ENCODE measurements at regions not wholly inside any gene's neighbourhood (a gene's known extent, or its start where the extent isn't known, plus 50 kb on each side); places are given as distances from the start of the nearest gene placed in this dataset.

DNA sequence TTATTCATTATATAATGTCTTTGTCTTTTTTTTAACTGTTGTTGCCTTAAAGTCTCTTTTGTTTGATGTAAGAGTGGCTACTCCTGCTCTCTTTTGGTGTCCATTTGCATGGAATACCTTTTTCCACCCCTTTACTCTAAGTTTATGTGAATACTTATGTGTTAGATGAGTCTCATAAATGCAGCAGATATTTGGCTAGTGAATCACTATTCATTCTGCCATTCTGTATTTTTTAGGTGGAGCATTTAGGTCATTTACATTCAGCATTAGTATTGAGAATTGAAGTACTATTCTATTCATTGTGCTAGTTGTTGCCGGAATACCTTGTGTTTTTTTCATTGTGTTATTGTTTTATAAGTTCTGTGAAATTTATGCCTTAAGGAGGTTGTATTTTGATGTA is 317.1 kb downstream of the ANXA1 start:
- no peak overlapping the region for H3K4me3 Mint-ChIP-seq
- no peak overlapping the region for H3K27ac Mint-ChIP-seq
- H3K27me3 Mint-ChIP-seq: no peaks in the 10 kb centered on the region
- H3K9me3 Mint-ChIP-seq (ENCODE audit: low read depth): no peaks in the 10 kb centered on the region
- H3K36me3 Mint-ChIP-seq: no peaks in the 10 kb centered on the region
- no peaks in the 10 kb centered on the region for H3K4me1 Mint-ChIP-seq (ENCODE audit: low read depth)

DNA sequence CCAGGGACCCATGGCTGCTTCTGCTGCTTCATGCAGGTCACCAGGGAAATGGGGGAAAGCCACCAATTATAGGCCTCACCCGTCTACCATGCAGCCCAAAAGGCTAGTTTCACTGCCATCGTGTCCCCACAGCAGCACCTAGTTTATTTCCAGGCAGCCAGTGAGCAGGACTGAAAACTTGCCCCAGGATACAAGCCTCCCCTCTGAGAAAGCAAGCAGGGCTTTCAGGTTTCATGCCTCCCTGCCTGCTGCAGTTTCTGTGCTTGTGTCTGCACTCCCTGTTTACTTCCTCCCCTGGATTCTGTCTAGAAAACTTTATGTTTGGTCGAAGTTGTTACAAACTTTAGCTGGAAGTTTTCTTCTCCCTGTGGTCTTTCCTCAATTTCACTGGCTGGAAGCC is 319.1 kb downstream of the ANXA1 start:
- Mint-ChIP-seq H3K4me3 (no peak overlapping the region), H3K36me3 (no peaks in the 10 kb centered on the region), H3K27me3 (no peaks in the 10 kb centered on the region), H3K9me3 (ENCODE audit: low read depth) (no peaks in the 10 kb centered on the region), H3K27ac (no peak overlapping the region), H3K4me1 (ENCODE audit: low read depth) (no peaks in the 10 kb centered on the region)

DNA sequence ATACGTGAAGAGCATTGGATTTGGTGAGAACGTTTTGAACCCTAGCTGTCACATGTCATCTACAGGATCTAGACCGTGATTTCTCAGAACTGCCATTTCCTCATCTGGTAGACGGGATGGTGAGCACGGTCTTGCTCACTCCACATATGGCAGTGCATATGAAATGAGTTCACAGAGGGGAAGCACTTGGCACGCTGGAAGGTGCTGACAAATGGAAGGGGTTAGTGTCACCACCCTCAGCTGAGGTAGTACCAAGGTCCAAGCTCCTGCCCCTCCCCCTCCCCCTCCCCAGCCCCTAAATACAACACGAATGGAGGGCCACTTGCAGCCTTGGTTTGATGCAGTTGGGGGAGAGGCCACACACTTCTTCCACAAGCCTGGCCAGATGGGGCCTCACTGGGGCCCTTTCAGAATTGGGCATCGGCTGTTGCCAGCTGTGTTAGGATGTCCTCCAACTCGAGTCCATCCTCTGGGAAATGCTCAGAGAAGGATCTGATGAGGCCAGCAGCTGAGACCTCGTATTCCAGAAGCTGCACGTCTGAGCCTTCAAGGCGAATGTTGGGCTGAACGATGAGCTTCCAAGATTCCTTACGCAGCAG is 322.4 kb downstream of the ANXA1 start:
- H3K9me3 Mint-ChIP-seq (ENCODE audit: low read depth): no peaks in the 10 kb centered on the region
- no peaks in the 10 kb centered on the region for H3K36me3 Mint-ChIP-seq
- no peak overlapping the region for H3K4me3 Mint-ChIP-seq
- H3K27ac Mint-ChIP-seq: no peak overlapping the region
- H3K27me3 Mint-ChIP-seq: no peaks in the 10 kb centered on the region
- H3K4me1 Mint-ChIP-seq (ENCODE audit: low read depth): no peaks in the 10 kb centered on the region

DNA sequence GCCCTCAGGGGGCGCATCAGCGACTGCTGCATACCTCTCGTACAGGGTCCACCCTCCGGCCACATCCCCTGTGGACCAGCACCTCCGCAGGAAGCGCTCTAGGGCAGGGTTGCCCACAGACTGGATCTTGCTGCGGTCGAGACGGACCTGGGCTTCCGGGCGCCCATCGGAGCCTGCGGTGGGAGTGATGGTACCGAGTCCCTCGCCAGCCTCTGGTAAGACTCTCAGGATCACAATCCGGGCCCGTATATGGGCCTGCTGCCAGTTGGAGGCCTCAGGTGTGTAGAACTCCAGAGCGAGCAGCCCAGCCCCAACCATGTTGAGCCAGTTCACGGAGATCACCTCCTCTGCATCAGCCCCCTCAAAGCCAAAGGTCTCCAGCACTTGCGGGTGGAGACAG is 323.0 kb downstream of the ANXA1 start:
- no peaks in the 10 kb centered on the region for H3K9me3 Mint-ChIP-seq (ENCODE audit: low read depth)
- no peaks in the 10 kb centered on the region for H3K4me1 Mint-ChIP-seq (ENCODE audit: low read depth)
- H3K27ac Mint-ChIP-seq: no peak overlapping the region
- H3K36me3 Mint-ChIP-seq: no peaks in the 10 kb centered on the region
- H3K4me3 Mint-ChIP-seq: no peak overlapping the region
- H3K27me3 Mint-ChIP-seq: no peaks in the 10 kb centered on the region

DNA sequence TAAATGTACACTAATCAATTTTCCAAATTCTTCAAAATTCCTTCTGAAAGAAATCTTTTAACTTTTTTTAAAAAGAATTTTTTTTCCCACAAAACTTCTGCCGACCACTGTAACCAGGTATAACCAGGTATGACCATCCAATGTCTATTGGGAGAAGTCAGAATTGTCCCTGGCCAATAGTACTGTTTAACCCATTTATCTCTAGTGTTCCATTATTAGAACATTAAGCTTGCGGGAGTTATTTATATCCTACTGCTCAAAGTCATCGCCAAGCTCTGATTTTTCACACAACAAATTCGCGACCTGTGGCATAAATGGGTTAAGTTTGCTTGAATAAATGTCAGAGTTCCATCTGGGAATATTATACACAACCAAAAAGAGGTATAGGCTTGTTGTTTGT is 343.2 kb downstream of the ANXA1 start:
- Mint-ChIP-seq H3K27ac (no peak overlapping the region), H3K9me3 (ENCODE audit: low read depth) (peaks cover 11% of the 10 kb centered on the region), H3K4me3 (no peak overlapping the region), H3K27me3 (peaks cover 3% of the 10 kb centered on the region), H3K4me1 (ENCODE audit: low read depth) (no peaks in the 10 kb centered on the region), H3K36me3 (no peaks in the 10 kb centered on the region)

DNA sequence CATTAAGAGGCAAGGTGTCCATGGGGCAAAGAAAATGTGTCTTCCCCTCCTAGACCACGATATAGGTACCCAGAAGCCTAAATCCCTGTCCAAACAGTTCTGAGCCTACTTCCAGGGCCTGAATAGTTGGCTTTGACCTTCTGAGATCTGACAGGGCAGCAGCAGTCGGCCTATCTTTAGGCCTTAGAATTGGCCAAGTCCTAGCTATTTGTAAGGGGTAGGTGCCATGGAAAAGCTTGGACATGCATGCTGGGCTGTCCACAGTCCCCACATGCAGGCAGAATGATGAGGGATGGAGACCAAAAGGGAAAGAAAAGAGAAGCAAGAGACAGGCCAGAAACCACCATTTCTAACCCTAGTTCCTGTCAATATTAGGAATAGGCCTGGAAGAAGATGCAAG is 346.1 kb downstream of the ANXA1 start:
- Mint-ChIP-seq H3K4me3 (no peak overlapping the region), H3K27ac (no peak overlapping the region), H3K9me3 (ENCODE audit: low read depth) (peaks cover 8% of the 10 kb centered on the region), H3K4me1 (ENCODE audit: low read depth) (no peaks in the 10 kb centered on the region), H3K27me3 (peaks cover 3% of the 10 kb centered on the region), H3K36me3 (no peaks in the 10 kb centered on the region)

DNA sequence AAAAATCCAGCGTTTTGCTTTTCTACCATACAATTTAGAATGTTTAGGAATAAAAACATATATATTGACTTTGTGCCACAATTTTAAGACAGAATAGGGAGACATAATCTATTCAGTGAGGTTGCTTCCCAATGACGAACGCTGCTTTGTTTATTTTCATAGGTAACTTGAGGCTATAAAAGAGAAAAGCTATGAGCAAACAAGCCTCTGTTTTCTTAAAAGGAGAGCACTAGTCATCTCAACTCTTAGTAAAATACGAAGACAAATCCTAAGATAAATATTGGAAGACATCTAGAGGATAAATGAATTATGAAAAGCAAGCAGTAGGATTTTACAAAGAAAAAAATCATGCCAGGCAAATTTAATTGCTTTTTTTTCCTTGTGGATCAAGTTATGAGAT is 363.6 kb downstream of the ANXA1 start:
- Mint-ChIP-seq H3K4me1 (ENCODE audit: low read depth) (no peaks in the 10 kb centered on the region), H3K9me3 (ENCODE audit: low read depth) (no peaks in the 10 kb centered on the region), H3K4me3 (no peak overlapping the region), H3K27ac (no peak overlapping the region), H3K36me3 (no peaks in the 10 kb centered on the region), H3K27me3 (no peaks in the 10 kb centered on the region)

DNA sequence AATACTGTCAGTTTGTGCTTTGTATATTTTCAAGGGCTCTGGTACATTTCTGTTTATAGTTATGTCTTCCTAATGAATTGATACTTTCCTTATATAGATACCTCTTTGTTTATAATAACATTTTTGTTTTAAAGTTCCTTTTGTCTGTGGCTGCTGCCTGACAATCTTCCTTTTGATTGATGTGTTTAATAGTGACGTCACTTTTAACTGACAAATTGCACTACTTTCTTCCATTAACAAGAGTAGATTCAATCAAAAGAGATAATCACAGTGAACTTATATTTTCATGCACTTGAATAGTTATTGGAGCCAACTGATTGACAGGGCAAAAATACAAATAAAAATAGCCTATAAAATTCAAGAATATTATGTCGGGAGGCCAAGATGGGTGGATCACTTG is 371.7 kb downstream of the ANXA1 start:
- Mint-ChIP-seq H3K27me3 (no peaks in the 10 kb centered on the region), H3K4me3 (no peak overlapping the region), H3K36me3 (no peaks in the 10 kb centered on the region), H3K9me3 (ENCODE audit: low read depth) (no peaks in the 10 kb centered on the region), H3K27ac (no peak overlapping the region), H3K4me1 (ENCODE audit: low read depth) (no peaks in the 10 kb centered on the region)

DNA sequence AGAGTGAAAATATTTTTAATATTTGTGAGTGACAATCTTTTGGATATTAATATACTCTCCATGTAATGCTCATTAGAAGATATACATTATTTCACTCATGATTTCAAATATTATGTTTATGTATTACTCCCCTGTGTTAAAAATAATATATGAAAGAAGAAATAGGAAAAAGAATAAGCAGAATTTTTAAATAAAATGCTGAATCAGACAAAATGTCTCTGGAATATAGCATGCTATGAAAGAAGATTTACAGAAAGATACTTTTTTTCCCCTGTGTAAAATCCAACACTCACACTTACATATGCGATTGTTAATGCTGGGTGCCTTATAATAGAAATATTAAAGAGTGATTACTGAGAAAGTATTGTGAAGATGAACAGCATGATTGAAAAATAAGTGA is 373.7 kb downstream of the ANXA1 start:
- Mint-ChIP-seq H3K4me3 (no peak overlapping the region), H3K4me1 (ENCODE audit: low read depth) (no peaks in the 10 kb centered on the region), H3K9me3 (ENCODE audit: low read depth) (no peaks in the 10 kb centered on the region), H3K27me3 (no peaks in the 10 kb centered on the region), H3K36me3 (no peaks in the 10 kb centered on the region), H3K27ac (no peak overlapping the region)

DNA sequence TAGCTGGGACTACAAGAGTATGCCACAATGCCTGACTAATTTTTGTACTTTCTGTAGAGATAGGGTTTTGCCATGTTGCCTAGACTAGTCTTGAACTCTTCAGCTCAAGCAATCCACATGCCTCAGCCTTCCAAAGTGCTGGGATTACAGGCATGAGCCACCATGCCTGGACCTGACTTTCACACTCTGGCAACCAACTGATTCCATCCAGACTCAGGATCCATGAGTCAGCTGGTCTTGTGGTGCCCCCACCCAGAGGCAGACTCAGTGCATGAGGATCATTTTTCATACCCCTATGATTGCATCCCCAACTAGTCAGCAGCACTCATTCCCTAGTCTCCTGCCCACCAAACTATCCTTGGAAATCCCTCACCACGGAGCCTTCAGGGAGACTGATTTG is 375.9 kb downstream of the ANXA1 start:
- Mint-ChIP-seq H3K27me3 (no peaks in the 10 kb centered on the region), H3K27ac (no peak overlapping the region), H3K9me3 (ENCODE audit: low read depth) (no peaks in the 10 kb centered on the region), H3K4me3 (no peak overlapping the region), H3K36me3 (no peaks in the 10 kb centered on the region), H3K4me1 (ENCODE audit: low read depth) (no peaks in the 10 kb centered on the region)

DNA sequence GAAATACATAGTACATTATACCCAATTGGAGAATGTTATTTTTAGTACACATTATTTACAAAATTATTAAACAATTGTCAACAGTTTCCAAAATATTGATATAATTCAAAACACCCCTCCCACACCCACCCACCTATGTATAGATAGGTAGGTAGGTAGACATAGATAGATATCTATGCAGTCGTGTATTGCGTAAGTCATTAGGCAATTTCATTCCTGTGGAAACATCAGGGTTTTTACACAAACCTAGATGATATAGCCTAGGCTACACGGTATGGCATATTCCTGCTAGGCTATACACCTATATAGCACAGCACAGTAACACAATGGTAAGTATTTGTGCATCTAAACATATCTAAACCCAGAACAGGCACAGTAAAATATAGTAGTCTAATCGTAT is 377.3 kb downstream of the ANXA1 start:
- H3K27ac Mint-ChIP-seq: no peak overlapping the region
- H3K9me3 Mint-ChIP-seq (ENCODE audit: low read depth): no peaks in the 10 kb centered on the region
- no peaks in the 10 kb centered on the region for H3K36me3 Mint-ChIP-seq
- H3K27me3 Mint-ChIP-seq: no peaks in the 10 kb centered on the region
- no peaks in the 10 kb centered on the region for H3K4me1 Mint-ChIP-seq (ENCODE audit: low read depth)
- no peak overlapping the region for H3K4me3 Mint-ChIP-seq

DNA sequence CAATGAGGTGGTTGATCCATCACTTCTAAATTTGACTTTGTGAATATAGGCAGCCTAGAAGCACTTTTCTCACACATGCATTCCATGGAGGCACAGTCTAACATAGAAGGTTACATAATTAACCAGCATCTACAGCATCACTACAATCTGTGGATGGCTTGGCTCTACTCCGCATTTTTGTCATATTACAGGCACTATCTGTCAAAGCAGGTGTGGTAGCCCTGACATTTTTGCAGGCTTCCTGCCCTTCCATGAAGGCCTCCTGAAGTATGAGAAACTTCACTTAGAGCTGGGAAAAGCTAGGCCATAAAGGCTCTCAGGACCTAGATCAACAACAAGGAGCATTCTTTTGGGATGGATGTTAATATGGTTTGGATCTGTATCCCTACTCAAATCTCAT is 378.0 kb downstream of the ANXA1 start:
- Mint-ChIP-seq H3K27ac (no peak overlapping the region), H3K4me1 (ENCODE audit: low read depth) (no peaks in the 10 kb centered on the region), H3K36me3 (no peaks in the 10 kb centered on the region), H3K4me3 (no peak overlapping the region), H3K27me3 (no peaks in the 10 kb centered on the region), H3K9me3 (ENCODE audit: low read depth) (no peaks in the 10 kb centered on the region)

DNA sequence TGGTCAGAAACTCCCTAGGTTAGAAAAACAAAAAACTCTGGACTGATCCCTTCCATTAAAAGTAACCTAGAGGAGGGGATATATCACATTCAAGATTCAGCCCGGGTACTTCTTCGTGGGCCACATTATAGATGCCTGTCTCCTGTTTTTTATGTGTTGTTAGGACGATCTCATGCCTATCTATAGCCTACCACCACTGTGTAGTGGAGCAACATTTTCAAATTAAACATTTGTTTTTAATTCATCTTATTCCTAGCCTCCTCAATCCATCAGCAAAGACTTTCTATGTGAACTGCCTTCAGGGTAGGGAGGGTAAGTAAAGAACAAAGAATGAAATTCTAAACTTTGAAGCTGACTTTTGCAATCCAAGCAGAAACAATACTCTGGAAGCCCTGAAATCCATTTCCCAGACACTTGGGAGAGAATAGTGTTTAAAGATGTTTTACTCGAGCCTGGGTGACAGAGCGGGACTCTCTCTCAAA is 379.4 kb downstream of the ANXA1 start:
- Mint-ChIP-seq H3K4me1 (ENCODE audit: low read depth) (no peaks in the 10 kb centered on the region), H3K36me3 (no peaks in the 10 kb centered on the region), H3K9me3 (ENCODE audit: low read depth) (no peaks in the 10 kb centered on the region), H3K27me3 (no peaks in the 10 kb centered on the region), H3K4me3 (no peak overlapping the region), H3K27ac (no peak overlapping the region)

DNA sequence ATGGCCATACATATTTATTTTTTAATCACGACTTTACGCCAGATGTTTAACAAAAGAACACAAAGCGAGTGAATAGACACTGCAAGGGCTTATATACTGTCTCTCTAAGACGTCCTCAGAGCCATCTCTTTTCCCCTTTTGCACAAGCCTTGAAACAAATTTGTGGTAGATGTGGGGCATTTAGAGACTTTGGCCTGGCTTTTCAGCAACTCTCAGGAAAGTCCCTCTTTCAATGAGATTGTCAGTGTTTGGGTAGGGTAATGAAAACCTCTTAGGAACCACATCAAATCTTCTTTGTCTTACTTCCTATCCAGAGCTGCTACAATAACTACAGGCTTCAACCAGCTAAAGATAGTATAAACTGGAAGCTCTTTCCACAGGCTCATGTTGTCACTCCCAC is 380.0 kb downstream of the ANXA1 start:
- H3K36me3 Mint-ChIP-seq: no peaks in the 10 kb centered on the region
- no peak overlapping the region for H3K4me3 Mint-ChIP-seq
- no peaks in the 10 kb centered on the region for H3K4me1 Mint-ChIP-seq (ENCODE audit: low read depth)
- no peak overlapping the region for H3K27ac Mint-ChIP-seq
- H3K9me3 Mint-ChIP-seq (ENCODE audit: low read depth): no peaks in the 10 kb centered on the region
- H3K27me3 Mint-ChIP-seq: no peaks in the 10 kb centered on the region

DNA sequence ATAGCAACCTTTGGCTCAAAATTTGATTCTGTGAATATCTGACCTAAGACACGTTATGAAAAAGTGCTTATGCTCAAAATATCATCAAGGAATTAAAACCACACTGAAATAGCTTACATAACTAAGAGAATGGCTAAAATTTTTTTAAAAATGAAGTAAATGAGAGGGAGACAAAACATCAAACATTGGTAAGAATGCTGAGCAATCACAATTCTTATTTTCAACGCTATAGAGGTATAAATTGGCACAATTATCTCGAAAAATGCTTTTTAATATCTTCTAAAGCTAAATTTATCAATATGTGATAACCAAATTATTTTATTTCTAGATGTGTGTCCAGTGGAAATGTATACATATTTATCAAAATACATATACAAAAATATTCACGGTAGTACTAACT is 381.3 kb downstream of the ANXA1 start:
- Mint-ChIP-seq H3K27me3 (no peaks in the 10 kb centered on the region), H3K4me1 (ENCODE audit: low read depth) (no peaks in the 10 kb centered on the region), H3K36me3 (no peaks in the 10 kb centered on the region), H3K9me3 (ENCODE audit: low read depth) (no peaks in the 10 kb centered on the region), H3K4me3 (no peak overlapping the region), H3K27ac (no peak overlapping the region)

DNA sequence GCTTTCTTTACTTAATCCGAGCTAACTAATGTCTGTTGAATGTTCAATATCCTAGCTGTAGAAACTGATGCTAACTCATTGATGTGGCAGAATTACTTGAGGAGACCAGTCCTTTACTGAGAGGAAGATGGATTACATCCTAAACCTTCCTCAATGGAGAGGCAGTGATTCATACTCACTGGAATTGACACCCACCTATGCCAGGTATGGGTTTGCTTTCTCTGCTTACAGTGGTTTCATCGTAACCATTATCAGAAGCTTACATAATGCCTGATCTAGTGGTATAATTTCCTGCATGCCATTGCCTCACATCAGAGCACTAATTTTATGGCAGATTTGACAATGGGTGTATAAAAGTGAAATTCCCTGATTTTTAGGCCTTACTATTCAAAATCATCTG is 384.7 kb downstream of the ANXA1 start:
- H3K4me1 Mint-ChIP-seq (ENCODE audit: low read depth): no peaks in the 10 kb centered on the region
- H3K27me3 Mint-ChIP-seq: no peaks in the 10 kb centered on the region
- no peaks in the 10 kb centered on the region for H3K9me3 Mint-ChIP-seq (ENCODE audit: low read depth)
- no peak overlapping the region for H3K27ac Mint-ChIP-seq
- no peak overlapping the region for H3K4me3 Mint-ChIP-seq
- no peaks in the 10 kb centered on the region for H3K36me3 Mint-ChIP-seq

Measured in activated naive CD8-positive, alpha-beta T cell (primary cell).